ACC112 (cell line): ENCODE measurements at regions not wholly inside any gene's neighbourhood (a gene's known extent, or its start where the extent isn't known, plus 50 kb on each side); places are given as distances from the start of the nearest gene placed in this dataset.

ENCODE experiments used
- H2AFZ ChIP-seq: fragments of 200-600 bp; sonication (generic); one replicate; pipeline ENCODE4 v1.6.0; 2017; ENCODE audit warnings: antibody characterized with exemption, low read length; ENCODE audit not compliant: unreplicated experiment
- H3K27ac ChIP-seq: fragments of 200-600 bp; sonication (generic); 2 replicates; pipeline ENCODE4 v1.5.1; 2014; ENCODE audit warnings: low read depth, mild to moderate bottlenecking, antibody characterized with exemption, low read length, moderate library complexity
- H3K27me3 ChIP-seq: fragments of 200-600 bp; sonication (generic); 2 replicates; pipeline ENCODE4 v1.6.1; 2014; ENCODE audit warnings: mild to moderate bottlenecking, antibody characterized with exemption, low read length, moderate library complexity, mixed read lengths; ENCODE audit not compliant: insufficient read depth
- H3K36me3 ChIP-seq: fragments of 200-600 bp; sonication (generic); 2 replicates; pipeline ENCODE4 v1.6.1; 2016; ENCODE audit warnings: mild to moderate bottlenecking, antibody characterized with exemption, low read length, moderate library complexity, mixed read lengths; ENCODE audit not compliant: insufficient read depth
- H3K4me1 ChIP-seq: fragments of 200-600 bp; sonication (generic); one replicate; pipeline ENCODE4 v1.6.1; 2016; ENCODE audit warnings: low read length, mixed read lengths; ENCODE audit not compliant: insufficient read depth, unreplicated experiment, control insufficient read depth
- H3K4me3 ChIP-seq: fragments of 200-600 bp; sonication (generic); 2 replicates; pipeline ENCODE4 v1.5.1; 2014; ENCODE audit warnings: mild to moderate bottlenecking, low read depth, low read length
- H3K79me2 ChIP-seq: fragments of 200-600 bp; sonication (generic); one replicate; pipeline ENCODE4 v1.6.0; 2016; ENCODE audit warnings: low read length; ENCODE audit not compliant: control insufficient read depth, unreplicated experiment, insufficient read depth

DNA sequence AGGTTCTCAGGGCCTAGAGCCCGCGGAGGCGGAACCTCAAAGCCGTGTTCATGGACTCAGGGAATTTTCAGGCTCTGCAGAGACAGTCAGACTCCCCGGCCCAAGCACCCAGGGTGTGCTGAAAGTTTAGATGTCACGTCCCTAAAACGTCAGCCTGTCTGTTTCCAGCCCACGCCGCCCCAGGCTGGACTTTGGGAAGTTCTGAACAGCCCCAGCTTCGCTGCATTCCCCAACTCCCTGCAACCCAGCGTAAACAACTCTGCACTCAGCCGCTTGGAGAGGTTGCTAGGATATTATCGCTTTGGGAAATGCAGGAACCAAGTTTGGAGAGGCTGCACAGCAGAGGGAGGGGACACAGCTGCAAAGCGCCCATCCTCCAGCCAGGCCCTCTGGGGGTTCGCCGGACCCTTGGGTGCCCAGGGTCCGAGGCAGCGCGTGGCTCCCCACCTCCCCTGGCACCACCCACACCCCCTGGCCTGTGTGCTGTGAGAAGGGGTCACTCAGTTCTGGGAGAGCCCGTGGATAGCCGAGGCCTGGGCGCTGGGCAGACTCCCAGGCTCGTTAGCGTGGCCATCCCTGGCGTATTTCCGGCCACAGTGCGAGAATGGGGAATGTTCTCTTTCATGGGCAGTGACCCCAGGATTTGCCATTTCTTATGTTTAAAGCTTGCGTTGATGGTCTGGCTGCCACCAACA lies 120.5 kb upstream of the FGF3 start:
- Histone ChIP-seq H3K4me3 (peak overlapping the region; percentile 31; the same call in 1 of the 2 replicates), H3K4me1 (peaks cover 4% of the 10 kb centered on the region), H3K27ac (no peak overlapping the region), H2AFZ (peak overlapping the region; percentile 63), H3K79me2 (no peaks in the 10 kb centered on the region), H3K27me3 (peaks cover 11% of the 10 kb centered on the region; the same call in 1 of the 2 replicates), H3K36me3 (no peaks in the 10 kb centered on the region)

DNA sequence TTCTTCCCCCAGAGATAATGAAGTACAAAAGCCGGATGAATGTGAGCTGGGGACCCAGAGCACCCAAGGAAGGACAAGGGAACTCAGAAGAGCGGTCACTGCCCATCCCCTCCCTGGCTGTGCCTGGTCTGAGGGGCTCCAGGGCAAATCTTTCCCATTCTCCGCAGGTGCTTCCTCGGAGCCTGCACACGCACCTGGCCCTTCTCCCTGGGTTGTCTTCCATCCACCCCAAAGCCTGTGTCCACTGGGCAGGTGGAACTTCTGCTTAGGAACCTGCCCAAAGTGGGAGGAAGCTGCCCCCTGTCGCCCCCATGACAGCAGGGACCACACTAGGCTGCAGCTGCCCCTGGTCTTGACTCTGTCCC lies 121.0 kb upstream of the FGF3 start:
- Histone ChIP-seq H3K4me1 (peaks cover 4% of the 10 kb centered on the region), H3K79me2 (no peaks in the 10 kb centered on the region), H3K27me3 (peaks cover 16% of the 10 kb centered on the region; the same call in 1 of the 2 replicates), H3K36me3 (no peaks in the 10 kb centered on the region), H3K27ac (no peak overlapping the region), H2AFZ (no peak overlapping the region), H3K4me3 (no peak overlapping the region)

DNA sequence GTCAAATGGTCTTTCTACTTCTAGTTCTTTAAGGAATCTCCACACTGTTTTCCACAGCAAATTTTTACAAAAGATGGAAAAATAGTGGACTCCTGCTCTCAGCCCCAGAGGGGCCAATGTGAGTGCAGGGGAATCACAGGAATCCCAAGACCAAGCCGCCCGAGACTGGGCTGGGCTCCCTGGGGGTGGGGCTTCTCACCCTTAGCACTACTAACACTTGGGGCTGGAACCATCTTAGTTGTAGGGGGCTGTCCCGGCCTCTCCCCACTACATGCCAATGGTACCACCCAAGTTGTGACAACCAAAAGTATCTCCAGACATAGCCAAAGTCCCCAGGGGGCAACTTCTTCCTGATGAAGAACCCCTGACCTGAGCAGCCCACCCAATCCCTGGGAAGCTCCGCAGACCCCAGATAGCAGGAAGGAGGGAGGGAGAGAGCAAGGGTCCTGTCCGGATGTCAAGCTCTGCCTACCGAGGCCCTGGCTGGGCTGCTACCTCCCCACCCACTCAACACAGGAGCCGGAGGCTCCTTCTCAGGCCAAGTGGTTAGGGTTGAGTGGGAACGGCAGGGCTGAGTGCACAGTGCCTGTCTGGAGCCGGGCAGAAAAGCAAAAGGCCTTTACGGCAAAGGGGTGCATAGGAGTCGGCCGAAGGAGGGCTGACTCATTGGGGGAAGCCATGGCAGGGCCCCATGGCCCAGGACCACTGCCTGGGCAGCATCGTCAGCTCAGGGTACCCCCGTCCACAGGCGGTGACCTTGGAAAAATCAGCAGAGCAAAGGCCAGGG lies 122.5 kb upstream of the FGF3 start:
- H3K36me3 ChIP-seq: no peaks in the 10 kb centered on the region
- no peak overlapping the region for H3K27ac ChIP-seq
- no peak overlapping the region for H2AFZ ChIP-seq
- H3K4me3 ChIP-seq: no peak overlapping the region
- H3K27me3 ChIP-seq: peaks cover 17% of the 10 kb centered on the region; the same call in 1 of the 2 replicates
- H3K4me1 ChIP-seq: peaks cover 4% of the 10 kb centered on the region
- H3K79me2 ChIP-seq: no peaks in the 10 kb centered on the region

DNA sequence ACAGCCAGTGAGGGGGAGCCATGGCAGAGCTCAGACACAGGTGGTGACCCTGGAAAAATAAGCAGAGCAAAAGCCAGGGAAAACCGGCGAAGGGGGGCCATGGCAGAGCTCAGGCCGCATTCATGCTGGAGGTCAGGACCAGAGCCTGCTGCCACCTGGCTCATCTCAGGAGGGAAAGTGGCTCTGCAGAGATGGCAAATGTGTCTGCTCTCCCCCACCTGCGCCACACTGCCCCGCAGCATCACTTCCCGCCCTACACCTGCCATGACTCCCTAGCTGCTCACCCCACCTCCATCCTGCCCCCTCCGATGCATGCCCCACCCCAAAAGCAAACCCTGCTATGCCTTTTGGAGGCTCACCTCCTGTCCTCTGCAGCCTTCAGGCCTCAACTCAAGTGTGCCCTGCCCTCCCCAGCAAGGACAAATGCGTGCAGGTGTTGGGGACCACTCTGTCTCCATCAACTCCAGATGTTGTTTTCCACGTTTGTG lies 123.2 kb upstream of the FGF3 start:
- H3K4me3 ChIP-seq: no peak overlapping the region
- peaks cover 16% of the 10 kb centered on the region; the same call in 1 of the 2 replicates for H3K27me3 ChIP-seq
- H2AFZ ChIP-seq: no peak overlapping the region
- H3K27ac ChIP-seq: no peak overlapping the region
- peaks cover 4% of the 10 kb centered on the region for H3K4me1 ChIP-seq
- H3K79me2 ChIP-seq: no peaks in the 10 kb centered on the region
- no peaks in the 10 kb centered on the region for H3K36me3 ChIP-seq

DNA sequence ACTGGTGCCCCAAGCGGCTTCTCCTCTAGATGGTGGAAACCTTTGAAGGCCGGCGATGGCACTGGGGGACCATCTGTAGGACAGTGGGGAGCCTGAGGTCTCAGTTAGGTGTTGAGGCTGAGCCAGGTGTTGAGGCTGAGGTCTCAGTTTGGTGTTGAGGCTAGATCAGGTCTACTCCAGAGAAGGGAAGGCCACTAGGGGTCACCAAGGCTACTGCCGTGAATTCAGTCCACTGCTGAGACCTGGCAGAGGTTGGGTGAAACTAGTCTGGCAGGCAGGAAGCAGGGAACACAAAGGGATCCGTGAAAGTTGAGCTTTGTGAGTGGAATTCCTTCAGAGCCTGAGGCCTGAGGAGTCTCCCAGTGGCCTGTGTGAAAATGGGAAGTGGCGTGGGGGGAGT lies 123.8 kb upstream of the FGF3 start:
- H3K27me3 ChIP-seq: peaks cover 16% of the 10 kb centered on the region; the same call in 1 of the 2 replicates
- H3K27ac ChIP-seq: no peak overlapping the region
- no peak overlapping the region for H2AFZ ChIP-seq
- H3K4me1 ChIP-seq: peaks cover 6% of the 10 kb centered on the region
- H3K4me3 ChIP-seq: no peak overlapping the region
- no peaks in the 10 kb centered on the region for H3K79me2 ChIP-seq
- no peaks in the 10 kb centered on the region for H3K36me3 ChIP-seq

DNA sequence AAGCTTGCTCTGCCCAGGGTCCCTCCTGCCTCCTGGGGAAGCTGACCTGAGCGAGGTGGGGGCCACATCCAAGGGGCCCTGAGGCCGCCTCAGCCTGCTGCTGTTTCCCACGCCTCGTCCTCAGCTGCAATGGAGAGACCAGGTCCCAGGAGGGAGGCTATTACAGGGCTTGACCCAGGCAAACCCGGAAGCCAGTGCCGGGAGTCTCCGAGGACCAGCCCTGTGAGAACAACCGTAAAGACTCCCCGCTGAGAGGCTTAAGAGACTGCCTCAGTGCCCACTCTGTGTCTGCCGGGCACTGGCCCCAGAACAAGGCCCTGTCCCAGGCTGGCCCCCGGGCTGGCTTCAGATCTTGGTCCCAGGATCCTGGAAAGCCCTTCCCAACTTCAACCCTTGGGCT lies 124.3 kb upstream of the FGF3 start:
- H3K36me3 ChIP-seq: no peaks in the 10 kb centered on the region
- no peak overlapping the region for H2AFZ ChIP-seq
- peaks cover 16% of the 10 kb centered on the region; the same call in 1 of the 2 replicates for H3K27me3 ChIP-seq
- H3K4me1 ChIP-seq: peaks cover 10% of the 10 kb centered on the region
- no peak overlapping the region for H3K27ac ChIP-seq
- H3K4me3 ChIP-seq: no peak overlapping the region
- H3K79me2 ChIP-seq: no peaks in the 10 kb centered on the region

DNA sequence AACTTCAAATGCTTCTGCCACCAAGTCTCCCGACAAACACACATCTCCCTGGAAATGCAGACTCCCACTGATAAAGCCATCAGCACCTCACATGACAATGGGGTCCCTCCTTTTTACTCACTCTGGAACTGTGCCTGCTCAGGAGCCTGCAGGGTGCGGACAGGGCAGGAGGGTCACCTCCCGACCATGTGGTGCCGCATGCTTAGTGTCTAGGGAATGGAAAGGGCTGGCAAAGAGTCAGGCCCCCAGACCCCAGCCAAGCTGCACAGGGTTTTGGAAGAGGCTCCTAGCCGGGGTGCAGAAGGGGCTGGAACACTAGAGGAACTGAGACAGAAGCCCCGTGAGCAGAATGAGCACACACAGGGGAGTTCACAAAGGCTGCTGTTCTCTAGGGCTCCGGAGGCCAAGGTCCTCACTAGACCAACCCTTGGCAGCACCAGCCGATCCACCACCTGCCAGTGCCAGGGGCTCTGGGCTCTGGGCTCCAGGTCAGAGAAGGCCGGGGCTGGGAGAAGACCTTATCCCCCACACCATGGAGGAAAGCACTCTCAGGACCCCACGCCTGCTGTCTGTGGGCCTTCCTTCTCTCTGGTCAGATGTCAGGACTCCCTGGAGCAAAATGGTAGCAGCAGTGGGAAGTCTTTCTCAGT lies 125.1 kb upstream of the FGF3 start:
- Histone ChIP-seq H3K4me1 (peaks cover 18% of the 10 kb centered on the region), H2AFZ (no peak overlapping the region), H3K79me2 (no peaks in the 10 kb centered on the region), H3K27me3 (peaks cover 16% of the 10 kb centered on the region; the same call in 1 of the 2 replicates), H3K36me3 (no peaks in the 10 kb centered on the region), H3K4me3 (no peak overlapping the region), H3K27ac (no peak overlapping the region)

DNA sequence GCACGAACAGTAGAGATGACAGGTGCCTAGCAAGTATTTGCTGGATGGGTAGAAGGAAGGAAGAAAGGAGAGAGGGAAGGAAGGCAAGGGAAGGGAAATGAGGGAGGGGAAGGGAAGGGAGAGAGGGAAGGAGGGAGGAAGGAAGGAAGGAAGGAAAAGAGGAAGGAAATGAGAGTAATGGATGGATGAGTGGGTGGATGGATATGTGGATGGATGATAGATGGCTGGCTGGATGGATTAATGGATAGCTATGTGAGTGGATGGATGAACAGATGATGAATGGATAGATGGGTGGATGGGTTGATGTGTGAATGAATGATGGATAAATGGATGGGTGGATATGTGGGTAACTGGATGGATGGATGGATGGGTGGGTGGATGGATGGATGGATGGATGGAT lies 125.9 kb upstream of the FGF3 start:
- Histone ChIP-seq H3K36me3 (no peaks in the 10 kb centered on the region), H2AFZ (no peak overlapping the region), H3K27me3 (peaks cover 16% of the 10 kb centered on the region; the same call in 1 of the 2 replicates), H3K27ac (no peak overlapping the region), H3K4me1 (peaks cover 20% of the 10 kb centered on the region), H3K79me2 (no peaks in the 10 kb centered on the region), H3K4me3 (no peak overlapping the region)

DNA sequence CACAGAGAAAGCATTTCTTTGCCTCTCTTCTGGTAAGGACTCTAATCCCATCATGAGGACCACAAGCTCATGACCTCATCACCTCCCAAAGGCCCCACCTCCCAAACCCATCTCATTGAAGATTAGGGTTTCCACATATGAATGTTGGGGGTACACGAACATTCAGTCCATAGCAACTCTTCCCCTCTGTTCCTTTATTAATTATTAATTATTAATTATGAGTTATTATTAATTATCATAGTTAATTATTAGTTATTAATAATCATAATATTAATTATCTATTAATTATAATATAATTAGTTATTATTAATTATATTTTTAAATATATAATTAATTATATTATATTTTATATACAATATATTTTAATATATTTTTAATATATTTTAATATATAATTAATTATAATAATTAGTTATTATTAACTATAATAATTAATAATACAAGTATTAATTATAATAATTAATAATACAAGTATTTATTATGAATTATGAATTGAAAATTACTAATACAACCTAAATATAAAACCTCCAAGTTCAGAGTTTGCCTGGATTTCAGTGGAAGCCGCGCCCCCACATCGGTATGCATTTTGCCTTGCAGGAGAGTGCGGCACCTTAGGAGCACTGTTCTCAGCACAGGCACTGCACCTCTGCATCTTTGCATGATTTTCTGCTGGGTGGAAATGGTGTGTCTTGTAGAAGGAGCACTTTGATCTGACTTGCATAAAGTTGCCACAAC lies 128.0 kb upstream of the FGF3 start:
- Histone ChIP-seq H2AFZ (no peak overlapping the region), H3K4me3 (no peak overlapping the region), H3K4me1 (peaks cover 20% of the 10 kb centered on the region), H3K36me3 (no peaks in the 10 kb centered on the region), H3K27ac (no peak overlapping the region), H3K27me3 (peaks cover 13% of the 10 kb centered on the region; the same call in 1 of the 2 replicates), H3K79me2 (no peaks in the 10 kb centered on the region)

DNA sequence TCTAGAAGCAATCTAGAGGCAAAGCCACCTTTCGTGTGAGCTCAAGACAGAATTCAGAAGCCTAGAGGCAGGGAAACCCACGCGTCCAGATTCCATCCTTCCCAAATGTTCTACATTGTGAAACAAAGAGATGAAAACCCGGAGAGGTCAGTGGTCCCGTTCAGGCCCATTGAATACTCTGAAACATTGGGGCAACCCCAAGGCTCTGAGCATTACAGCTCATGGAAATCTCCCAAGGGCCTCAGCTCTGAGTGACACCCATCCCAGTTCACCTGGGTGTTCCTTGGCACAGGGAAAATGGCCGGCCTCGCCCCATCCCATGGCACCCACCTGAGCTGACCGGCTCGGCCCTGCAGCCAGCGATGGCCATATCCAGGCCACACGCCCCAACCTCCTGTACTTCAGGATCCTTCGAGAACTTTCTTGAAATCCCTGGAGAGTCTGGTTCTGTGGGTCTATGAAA lies 128.6 kb upstream of the FGF3 start:
- Histone ChIP-seq H3K4me1 (peaks cover 20% of the 10 kb centered on the region), H3K4me3 (no peak overlapping the region), H3K27me3 (peaks cover 13% of the 10 kb centered on the region; the same call in 1 of the 2 replicates), H2AFZ (no peak overlapping the region), H3K27ac (no peak overlapping the region), H3K36me3 (no peaks in the 10 kb centered on the region), H3K79me2 (no peaks in the 10 kb centered on the region)
